Activated T-cell treated with anti-CD3 and anti-CD28 coated beads for 4 hours (primary cell): ENCODE measurements at regions not wholly inside any gene's neighbourhood (a gene's known extent, or its start where the extent isn't known, plus 50 kb on each side); places are given as distances from the start of the nearest gene placed in this dataset.

Experiments
- DNase-seq: peaks from one replicate; pipeline ENCODE4 v3.0.0-alpha.2; 2020

DNA sequence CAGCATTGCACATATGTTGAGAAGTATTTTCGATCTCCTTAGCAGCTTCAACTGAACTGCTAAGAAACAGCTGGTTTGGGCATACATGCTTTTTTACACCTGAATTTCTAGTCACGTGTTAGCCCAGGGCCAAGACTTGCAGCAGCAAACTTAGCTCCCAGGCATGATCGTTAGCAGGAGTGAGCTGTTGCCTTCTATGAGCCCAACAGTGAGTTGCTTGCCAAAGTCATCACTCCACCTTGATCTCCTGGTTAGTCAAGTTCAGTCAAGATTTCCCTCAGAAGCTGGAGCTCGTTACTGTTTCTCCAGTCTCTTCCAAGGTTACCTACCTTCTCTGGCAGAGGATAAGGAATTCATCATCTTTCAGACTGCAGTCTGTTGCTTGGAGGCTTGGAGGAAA lies 100.4 kb upstream of the SEMA6D start:
- no peak for DNase-seq

DNA sequence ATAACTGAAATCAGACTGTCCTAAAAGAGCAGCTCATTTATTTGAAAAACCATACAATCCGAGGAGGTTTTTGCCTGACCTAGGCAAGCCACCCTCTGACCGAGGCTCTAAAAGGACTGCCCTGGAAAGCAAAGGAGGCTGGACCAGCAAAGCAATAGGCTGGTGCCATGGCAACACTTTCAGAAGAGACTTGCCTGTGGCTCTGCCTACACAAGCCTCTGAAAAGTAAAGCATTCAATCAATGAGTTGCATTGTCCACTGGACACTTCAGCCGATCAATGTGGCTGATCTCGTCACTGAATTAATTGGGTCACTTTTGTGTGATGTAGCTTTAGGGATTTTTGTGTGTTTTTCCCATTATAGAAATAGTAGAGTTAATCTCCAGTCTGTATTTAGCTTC lies 99.1 kb upstream of the SEMA6D start:
- no peak for DNase-seq

DNA sequence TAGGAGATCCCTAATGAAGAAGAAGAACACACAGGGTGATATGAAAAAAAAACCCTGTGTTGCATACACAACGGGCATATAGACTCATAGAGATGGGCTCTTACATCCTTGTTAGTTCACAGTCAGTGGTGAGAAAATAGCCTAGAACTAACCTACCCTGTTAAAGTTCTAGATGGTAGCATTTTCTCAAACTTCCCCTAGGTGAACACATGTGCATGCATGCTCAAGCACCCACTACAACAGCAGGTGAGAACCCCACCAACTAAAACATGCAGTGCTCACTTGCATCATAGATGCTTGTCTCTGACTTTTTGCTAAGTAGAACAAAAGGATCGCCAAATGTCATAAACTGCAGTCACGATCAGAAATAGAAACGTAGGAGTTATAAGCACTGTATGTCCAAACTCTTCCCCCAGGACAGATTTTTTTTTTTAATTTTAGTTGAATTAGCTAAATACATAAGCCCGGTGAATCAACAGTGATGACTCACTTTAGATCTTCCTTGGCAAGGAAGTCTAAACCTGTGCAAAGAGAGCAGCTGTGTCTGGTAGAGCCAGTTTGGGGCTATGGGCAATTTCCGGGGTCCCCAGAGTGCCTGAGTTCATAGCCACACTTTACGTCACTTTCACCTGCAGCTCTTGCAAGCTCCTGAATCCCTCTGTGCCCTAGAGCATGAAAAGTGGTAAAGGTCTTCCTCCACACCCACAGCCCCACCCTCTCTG lies 96.2 kb upstream of the SEMA6D start:
- no peak for DNase-seq

DNA sequence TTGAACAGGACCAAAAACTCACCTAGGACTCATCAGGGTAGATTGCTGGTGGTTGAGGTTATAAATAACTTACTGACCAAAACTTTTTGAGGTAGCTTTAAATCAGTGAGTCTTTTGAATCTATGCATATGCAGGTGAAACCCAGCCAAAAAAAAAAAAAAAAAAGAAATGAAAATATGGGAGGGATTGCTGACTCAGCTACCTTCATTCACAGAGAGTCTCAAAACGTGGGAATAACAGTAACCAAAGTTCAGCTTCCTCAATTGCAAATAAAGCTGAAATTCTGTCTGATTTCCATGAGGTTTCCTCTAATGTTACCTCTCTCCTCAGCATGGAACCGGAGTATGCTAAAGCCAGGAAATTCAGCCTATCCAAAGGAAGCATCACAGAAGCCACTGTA lies 95.2 kb upstream of the SEMA6D start:
- DNase-seq: no peak

DNA sequence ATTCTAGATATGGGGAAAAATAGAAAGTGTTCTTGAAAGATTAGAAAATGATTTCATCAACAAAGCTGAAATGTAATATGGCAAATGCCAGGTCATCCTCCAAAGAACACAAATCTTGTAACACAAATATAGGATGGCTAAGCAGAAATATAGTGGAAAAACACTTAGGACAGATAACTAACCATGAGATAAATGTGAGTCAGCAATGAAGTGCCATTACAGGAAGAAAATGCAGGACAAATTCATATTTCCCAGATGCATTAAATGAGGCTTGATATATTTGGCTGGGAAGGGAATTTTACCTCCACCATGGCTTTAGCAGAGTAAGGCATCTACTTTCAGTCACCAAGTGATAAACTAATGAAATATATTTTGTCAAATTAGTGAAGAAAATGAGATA lies 92.8 kb upstream of the SEMA6D start:
- no peak for DNase-seq

DNA sequence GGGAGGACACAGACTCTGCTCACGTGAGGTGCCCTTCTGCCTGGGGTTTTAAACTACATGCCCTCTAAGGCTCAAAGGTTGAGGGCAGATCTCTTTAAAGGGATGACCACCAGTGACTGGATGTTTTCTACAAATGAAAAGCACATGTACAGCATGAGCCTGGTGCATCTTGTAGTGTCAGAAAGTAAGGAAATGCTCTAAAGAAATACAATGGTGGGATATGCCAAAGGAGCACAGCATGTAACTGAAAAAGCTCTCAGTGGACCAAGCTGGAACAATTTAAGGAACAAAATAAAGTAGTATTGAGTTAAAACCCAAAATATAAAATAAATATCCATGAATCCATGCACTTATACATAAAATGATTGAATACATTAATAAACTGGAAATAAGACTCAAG lies 78.3 kb upstream of the SEMA6D start:
- no peak for DNase-seq

DNA sequence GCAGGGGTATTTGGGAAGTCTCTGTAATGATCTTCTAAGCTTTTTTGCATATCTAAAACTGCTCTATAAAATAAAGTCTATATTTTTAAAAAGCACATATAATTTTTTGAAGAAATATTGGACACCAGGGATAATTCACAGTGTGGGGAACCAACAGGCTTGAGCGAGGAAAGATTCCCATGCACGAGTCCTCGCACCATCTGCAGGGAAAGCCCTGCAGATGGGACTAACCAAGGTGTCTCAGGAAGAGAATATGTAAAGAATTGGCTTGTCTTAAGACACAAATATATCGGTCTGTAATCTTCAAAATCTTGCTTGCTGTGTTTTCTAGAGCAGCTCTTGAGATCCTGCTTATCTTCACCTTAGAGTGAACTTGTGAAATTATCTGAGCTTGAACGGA lies 77.2 kb upstream of the SEMA6D start:
- no peak for DNase-seq

DNA sequence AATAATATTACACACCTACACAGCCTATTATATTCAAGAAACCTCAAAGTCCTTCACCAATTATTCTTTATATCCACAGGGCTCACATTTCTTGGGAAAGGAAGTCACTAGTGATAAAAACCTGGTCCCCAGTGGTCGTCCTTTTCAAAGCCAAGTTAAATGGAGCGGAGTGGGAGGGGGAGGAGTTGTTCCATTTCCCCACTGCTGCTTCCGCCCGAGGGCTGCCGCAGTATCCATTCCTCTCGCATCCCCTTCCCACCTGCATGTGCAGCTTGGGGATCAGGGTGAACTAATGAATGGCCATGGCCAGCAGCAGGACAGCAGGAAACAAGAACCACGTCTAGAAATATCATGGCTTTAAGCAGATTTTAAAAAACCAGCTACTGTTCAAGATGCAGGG lies 76.4 kb upstream of the SEMA6D start:
- no peak for DNase-seq

DNA sequence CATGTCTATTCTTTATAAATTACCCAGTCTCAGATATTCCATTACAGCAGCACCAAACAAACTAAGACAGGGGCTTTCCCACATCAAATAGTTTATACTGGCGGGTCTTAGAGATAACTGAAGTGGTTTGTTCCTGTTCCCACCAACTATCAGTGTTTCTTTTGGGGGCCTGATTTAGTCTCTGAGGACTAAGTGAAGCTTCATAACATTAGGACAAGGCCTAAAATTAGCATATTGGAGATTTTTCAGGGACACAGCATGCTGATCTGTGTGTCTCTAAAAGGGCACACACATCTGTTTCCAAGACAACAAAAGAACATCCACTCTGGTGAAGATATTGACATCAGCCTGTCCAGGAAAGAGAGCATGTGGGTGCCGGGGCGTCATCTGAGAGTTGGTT lies 72.6 kb upstream of the SEMA6D start:
- DNase-seq: no peak

DNA sequence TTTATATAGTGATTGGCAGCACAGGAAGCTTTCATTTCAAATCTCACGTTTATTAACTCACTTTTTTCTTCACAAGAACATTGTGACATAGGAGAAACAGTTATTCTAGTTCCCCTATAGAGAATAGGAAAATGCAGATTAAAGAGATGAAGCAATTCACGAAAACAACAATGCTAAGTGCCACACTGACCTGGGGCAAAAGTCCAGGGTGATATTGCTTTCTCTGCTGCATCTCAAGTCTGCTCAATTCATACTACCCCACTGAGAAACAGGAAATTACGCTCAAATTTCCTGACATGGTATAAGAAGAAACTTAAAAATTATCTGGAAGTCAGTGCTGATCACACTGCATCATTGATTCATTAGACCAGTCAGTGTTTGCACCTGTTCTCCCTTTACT lies 66.7 kb upstream of the SEMA6D start:
- no peak for DNase-seq

DNA sequence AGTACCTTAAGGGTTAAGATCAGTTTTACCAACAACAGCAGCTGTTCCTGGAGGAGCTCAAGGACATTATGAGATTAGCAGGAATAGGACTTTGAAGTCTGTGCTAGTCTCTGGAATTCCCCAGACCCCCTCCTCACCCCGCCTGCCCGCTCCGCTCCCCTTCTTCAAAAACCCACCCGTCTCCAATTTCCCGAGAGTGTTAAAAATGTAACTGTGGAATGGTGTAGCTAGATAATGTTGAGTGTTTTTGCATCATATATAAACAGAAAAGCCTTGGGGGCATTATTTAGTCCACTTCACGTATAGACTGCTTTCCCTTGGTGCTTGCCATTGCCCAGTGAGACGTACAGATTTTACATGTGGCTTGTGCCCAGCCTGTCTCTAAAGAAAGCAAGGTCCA lies 65.0 kb upstream of the SEMA6D start:
- no peak for DNase-seq

DNA sequence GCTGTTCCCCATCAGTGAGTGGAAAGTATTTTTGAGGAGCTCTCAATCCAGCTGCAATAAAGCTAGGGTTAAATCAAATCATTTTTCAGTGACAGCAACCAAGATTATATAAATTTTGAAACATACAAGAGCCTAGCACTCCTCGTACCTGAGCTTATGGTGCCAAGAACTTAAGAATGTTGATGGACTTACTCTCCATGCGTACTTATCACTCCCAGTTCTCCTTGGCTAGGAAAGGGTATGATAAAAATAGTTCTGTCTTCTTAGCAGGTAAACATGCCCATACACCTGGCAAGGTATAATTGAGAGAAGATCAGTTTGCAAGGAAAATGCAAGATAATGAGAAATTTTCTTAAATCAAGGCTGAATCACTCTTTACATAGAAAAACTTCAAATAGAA lies 64.5 kb upstream of the SEMA6D start:
- no peak for DNase-seq

DNA sequence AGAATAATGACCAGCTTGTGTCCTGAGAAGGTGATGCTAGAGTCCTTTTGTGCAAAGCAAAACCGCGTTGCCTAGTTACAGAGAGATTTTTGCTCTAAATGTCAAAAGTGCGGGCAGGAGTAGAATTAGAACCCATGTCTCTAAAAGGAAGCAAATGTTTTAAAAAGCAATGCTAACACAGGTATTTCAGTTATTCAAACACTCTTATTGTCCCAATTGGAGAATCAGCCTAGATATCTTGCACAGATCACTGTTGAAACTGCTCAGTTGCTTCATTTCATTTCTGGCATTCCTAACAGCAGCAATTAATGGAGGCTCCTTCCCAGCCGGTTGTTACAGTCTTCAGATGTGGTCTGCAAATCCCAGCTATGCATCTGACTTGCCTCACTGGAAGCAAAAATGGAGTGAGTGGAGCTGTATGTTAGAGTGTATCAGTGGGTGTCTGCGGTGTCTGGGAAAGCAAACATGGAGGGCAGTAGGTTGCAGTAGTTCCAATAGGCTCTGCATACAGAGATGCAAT lies 55.6 kb upstream of the SEMA6D start:
- no peak for DNase-seq

DNA sequence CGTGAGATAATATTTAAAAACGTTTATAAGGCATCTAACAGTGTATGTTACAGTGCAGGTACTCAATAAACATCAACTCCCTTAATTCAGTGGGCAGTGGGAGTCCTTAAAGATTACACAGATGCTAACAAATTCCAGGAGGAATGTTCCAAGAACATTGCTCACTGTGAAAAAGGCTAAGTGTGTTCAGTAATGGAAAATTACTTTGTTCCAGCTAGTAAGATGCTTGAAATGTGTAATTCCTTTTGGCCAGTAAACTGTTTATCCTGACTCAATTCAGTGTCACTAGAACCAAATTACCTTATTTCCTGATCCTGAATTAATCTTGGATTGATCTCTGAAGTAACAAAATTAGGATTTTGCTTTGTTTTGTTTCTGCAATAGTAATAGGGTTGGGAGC lies 54.2 kb upstream of the SEMA6D start:
- no peak for DNase-seq
